Pancreas (tissue), 10 donors: ENCODE measurements at regions not wholly inside any gene's neighbourhood (a gene's known extent, or its start where the extent isn't known, plus 50 kb on each side); places are given as distances from the start of the nearest gene placed in this dataset.

ENCODE experiments used
- ATAC-seq, 4 donors: fragments of 200-7000 bp; cut with Tn5 transposase; one replicate each; pipeline versions ENCODE4 v1.8.0 to v1.9.1; 2020; ENCODE audit warnings: mild to moderate bottlenecking in 4 of 4, moderate library complexity in 4 of 4
- DNase-seq, 6 donors: peaks; one replicate each; pipeline ENCODE4 v3.0.0-alpha.2; 2020
- FAIRE-seq: peaks from 2 replicates; lab custom pipeline; 2012; peaks lifted over from hg19 to GRCh38; lab: Jason Lieb, UNC
- H3K27ac ChIP-seq, 4 donors: fragments of 200-600 bp; sonication (generic); 1 replicate in 3 of 4; 2 replicates in 1 of 4; pipeline versions ENCODE4 v1.5.0 to v1.8.0; 2020
- H3K27me3 ChIP-seq, 4 donors: fragments of 200-600 bp; one replicate each; pipeline ENCODE4 v1.8.0; 2021
- H3K36me3 ChIP-seq, 3 donors: fragments of 200-600 bp; sonication (generic) in 1 of 3; one replicate each; pipeline versions ENCODE4 v1.5.0 to v1.8.0; 2020 to 2021
- H3K4me1 ChIP-seq, 3 donors: fragments of 200-600 bp; one replicate each; pipeline ENCODE4 v1.8.0; 2021
- H3K4me3 ChIP-seq, 4 donors: fragments of 200-600 bp; sonication (generic) in 2 of 4; one replicate each; pipeline versions ENCODE4 v1.5.0 to v1.8.0; 2020 to 2021
- H3K9me3 ChIP-seq, 4 donors: fragments of 200-600 bp; one replicate each; pipeline ENCODE4 v1.8.0; 2021
- WGBS, 2 donors: extraction: QIAGEN DNeasy Blood & Tissue Kit; methylation state at CpG; one replicate each; pipeline ENCODE4 v1.1.7; 2013; 5-methylcytosine and 5-hydroxymethylcytosine counted together
- intact Hi-C, 3 donors: fragments of 100-400 bp; cut with DNase I; formaldehyde crosslinking; loops; one replicate each; pipeline versions ENCODE4 v1.11.1 to v1.14.2; 2022
- TF ChIP-seq, protein P1 (sequence below), 4 donors: fragments of 200-600 bp; sonication (generic) in 3 of 4; IDR thresholded peaks; one replicate each; pipeline versions ENCODE4 v1.5.0 to v1.8.0; 2021; ENCODE audit warnings: antibody characterized with exemption in 4 of 4
- donor health status: healthy with polysubstance abuse.
- donor health status: DM: no; HTN: no; CAD: no; lungs with moderate emphysema.
- donor health status: DM: no; HTN: no; CAD: no.
- donor health status: control.
- donor health status: control.
- donor health status: Bipolar disorder and iron deficiency.
- donor health status: DM: yes; HTN: yes; CAD: no.
- donor health status: DM: no; HTN: no; CAD: no.
- donor health status: DM: no; HTN: no; CAD: no.
- donor health status: DM: yes; HTN: yes; CAD: no.

DNA sequence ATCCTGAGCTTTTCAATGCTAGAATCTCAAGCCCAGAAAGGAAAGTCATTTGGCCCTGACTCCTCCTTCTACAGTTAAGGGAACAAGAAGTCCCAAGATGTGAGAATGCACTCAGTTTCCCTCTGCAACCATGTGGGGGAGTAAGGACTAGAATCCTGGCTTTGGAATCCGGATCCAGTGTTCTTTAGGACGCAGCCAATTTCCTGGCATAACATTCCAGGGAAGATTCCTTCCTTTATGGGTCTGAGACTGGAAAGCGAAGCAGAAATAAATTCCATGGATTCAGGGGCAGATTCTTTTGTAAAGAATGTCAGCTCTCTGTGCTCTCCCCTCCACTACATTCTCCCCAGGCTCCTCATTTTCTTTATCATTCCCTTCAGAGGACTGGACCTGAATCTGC, 151.8 kb upstream of the SOX14 start:
- FAIRE-seq (no peak), ATAC-seq (no peak), DNase-seq (no peak)
- H3K9me3 ChIP-seq: no peaks in the 10 kb centered on the region
- 9 to 14% methylated on average over 3 of the region's 3 CpGs for WGBS, 2 donors
- H3K4me1 ChIP-seq: no peaks in the 10 kb centered on the region
- no peak overlapping the region for H3K4me3 ChIP-seq
- intact Hi-C loops: no loop called here
- H3K36me3 ChIP-seq: no peaks in the 10 kb centered on the region
- peaks cover 0 to 20% (median 0%) of the 10 kb centered on the region in 4 donors for H3K27me3 ChIP-seq
- TF ChIP-seq, protein P1, sequence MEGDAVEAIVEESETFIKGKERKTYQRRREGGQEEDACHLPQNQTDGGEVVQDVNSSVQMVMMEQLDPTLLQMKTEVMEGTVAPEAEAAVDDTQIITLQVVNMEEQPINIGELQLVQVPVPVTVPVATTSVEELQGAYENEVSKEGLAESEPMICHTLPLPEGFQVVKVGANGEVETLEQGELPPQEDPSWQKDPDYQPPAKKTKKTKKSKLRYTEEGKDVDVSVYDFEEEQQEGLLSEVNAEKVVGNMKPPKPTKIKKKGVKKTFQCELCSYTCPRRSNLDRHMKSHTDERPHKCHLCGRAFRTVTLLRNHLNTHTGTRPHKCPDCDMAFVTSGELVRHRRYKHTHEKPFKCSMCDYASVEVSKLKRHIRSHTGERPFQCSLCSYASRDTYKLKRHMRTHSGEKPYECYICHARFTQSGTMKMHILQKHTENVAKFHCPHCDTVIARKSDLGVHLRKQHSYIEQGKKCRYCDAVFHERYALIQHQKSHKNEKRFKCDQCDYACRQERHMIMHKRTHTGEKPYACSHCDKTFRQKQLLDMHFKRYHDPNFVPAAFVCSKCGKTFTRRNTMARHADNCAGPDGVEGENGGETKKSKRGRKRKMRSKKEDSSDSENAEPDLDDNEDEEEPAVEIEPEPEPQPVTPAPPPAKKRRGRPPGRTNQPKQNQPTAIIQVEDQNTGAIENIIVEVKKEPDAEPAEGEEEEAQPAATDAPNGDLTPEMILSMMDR (IDR thresholded peaks at IDR 0.05): no peak
- no peak overlapping the region for H3K27ac ChIP-seq

DNA sequence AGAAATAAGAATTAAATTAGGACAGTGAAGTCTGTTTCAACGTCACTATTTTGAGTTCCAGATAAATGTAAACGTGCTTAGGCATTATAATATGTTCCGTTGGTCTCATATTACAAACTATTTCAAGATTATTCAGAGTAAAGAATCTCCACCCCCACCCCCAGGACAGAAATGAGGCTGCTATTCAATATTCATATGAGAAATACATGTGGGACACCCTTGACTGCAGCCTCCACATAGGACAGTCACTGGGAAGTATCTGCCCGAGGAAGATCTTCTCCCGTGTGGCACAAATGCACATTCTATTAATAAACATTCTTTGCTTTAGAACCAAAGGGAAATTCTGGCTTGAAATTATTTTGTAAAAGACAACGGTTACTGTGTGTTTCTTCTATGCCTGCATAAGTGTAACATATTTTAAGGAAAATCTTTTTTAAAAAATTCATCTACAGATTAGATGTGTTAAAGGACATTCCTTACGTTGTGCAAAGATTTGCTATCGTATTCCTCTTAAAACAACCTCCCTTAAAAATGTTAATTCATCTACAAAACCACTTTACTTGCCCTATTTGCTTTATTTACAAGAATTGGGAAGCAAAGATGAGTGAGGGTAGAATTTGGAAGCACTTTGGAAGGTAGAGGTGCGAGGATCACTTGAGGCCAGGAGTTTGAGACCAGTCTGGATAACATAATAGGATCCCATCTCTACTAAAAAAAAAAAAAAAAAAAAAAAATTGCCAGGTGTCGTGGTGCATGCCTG, 148.3 kb upstream of the SOX14 start:
- Histone ChIP-seq H3K36me3 (no peaks in the 10 kb centered on the region), H3K27ac (no peak overlapping the region), H3K4me3 (no peak overlapping the region), H3K4me1 (no peaks in the 10 kb centered on the region), H3K9me3 (no peaks in the 10 kb centered on the region), H3K27me3 (peaks cover 0 to 17% (median 2%) of the 10 kb centered on the region in 4 donors)
- intact Hi-C loops: no loop called here
- TF ChIP-seq, protein P1 (IDR thresholded peaks at IDR 0.05): no peak
- ATAC-seq: no peak
- FAIRE-seq: no peak
- 45 to 54% methylated on average over 10 of the region's 10 CpGs for WGBS, 2 donors
- no peak for DNase-seq

DNA sequence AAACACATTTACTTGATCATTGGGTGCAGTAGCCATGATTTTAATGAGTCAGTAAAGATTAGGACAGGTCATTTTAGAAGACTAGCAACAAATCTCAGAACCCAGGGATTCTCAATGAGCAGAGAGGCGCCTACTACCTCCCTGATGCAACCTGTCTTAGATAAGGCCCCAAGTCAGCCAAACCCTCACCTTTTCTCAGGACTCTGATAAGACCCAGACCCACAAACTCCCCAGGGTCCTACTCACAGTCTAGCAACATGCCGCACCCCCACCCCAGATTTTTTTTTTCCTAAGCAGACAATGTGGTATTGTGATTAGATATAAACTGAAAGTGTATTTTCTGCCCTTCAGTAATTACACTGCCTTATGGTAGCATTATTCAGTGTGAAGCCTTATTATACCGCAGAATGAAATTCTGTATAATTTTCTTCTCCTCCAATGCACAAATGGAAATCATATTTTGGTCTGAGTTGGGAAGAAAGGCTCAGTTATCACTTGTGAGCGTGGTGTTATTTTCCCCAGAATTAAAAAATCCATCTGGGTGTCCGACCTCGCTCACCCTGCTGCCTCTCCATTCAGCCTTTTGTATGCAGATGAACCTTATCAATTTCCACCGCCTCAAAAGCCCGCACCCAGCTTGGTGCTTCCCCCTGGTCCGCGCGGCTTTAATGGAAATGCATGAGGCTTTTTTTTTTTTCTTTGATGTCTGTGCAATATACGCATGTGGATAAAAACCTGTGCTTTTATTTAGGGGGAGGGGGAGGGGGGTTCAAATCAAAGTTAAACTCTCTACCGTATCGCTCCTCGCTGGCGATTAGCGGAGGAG, 122.0 kb upstream of the SOX14 start:
- Histone ChIP-seq H3K27me3 (peaks cover 0 to 7% (median 3%) of the 10 kb centered on the region in 4 donors), H3K27ac (no peak overlapping the region), H3K4me3 (no peak overlapping the region), H3K9me3 (no peaks in the 10 kb centered on the region), H3K36me3 (no peaks in the 10 kb centered on the region), H3K4me1 (no peaks in the 10 kb centered on the region)
- FAIRE-seq (no peak), ATAC-seq (no peak), DNase-seq (no peak)
- 24 to 26% methylated on average over 17 of the region's 17 CpGs for WGBS, 2 donors
- intact Hi-C loops: no loop called here
- TF ChIP-seq, protein P1 (IDR thresholded peaks at IDR 0.05): no peak

DNA sequence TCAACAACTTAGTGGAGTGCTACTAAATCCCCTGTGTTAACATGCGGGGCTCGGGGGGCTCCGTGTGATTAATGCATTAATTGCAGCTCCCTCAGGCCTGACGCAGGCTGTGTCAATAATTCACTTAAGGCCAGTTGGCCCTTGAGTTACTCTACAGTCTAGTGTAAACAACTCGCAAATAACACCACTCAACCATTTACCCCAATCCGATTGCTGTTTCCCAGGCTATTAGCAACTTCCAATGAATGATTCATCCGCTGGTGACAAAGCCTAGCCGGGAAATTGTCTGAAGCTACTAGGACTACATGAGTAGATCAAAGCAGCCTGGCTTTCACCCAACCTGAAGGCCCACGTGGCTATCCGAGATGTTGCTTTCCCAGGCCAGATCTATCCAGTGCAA, 121.3 kb upstream of the SOX14 start:
- peaks cover 0 to 7% (median 3%) of the 10 kb centered on the region in 4 donors for H3K27me3 ChIP-seq
- no peak for FAIRE-seq
- no peaks in the 10 kb centered on the region for H3K9me3 ChIP-seq
- intact Hi-C loops: no loop called here
- no peak overlapping the region for H3K4me3 ChIP-seq
- H3K27ac ChIP-seq: no peak overlapping the region
- WGBS, 2 donors: 6 to 11% methylated on average over 10 of the region's 10 CpGs
- TF ChIP-seq, protein P1 (IDR thresholded peaks at IDR 0.05): no peak
- no peaks in the 10 kb centered on the region for H3K36me3 ChIP-seq
- peak in 3 of 4 donors; percentile 12 to 53 (median 52) for ATAC-seq
- no peaks in the 10 kb centered on the region for H3K4me1 ChIP-seq
- peak in 2 of 6 donors; percentile 22 to 31 for DNase-seq
